Activated CD8-positive, alpha-beta memory T cell treated with anti-CD3 and anti-CD28 coated beads, Interleukin-2, amount 50 U/mL, for 48 hours (primary cell): ENCODE measurements at regions not wholly inside any gene's neighbourhood (a gene's known extent, or its start where the extent isn't known, plus 50 kb on each side); places are given as distances from the start of the nearest gene placed in this dataset.
"Not testable (repeated sequence)": the region's sequence is repeated elsewhere in the genome, so short reads cannot be mapped to it uniquely, and the experiment has no call there.

Source experiments
- DNase-seq: peaks from one replicate; pipeline ENCODE4 v3.0.0-alpha.2; 2020

DNA sequence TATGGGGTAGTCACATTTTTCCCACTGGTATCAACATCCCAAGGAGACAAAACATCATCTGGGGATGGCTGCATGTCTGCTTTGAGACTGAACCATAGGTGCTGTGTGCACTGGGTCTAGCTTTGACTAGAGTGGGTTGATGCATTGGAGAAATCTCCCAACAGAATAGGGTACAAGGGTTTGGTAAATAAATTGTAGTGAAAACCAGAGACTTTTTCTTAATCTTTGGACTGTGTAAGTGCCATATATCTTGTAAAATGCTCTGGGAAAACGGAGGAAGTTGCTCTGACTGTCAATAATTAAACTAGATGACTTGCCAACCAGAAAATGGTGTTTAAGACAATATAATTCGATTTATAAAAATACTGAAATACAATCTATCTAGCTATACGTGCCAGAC is 1064.0 kb upstream of the SLIT2 start:
- no peak for DNase-seq

DNA sequence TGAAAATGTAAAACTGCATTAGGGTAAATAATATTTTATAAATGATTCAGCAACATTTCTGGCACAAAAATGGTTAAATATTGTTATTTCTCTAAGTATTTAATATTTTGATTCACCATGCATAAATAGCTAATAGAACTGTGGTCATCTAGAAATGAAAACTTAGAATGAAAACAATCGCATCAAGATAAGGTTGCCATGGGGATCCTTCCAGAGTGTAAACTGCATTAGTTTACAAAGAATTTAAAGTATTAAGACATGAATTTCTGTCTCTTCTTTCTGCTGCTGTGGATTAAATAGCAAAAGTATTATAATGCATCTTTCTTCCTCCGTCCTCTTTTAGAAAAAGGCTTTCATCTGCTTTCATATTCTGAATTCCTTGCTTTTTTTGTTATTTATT is 1064.6 kb upstream of the SLIT2 start:
- DNase-seq, result no peak

DNA sequence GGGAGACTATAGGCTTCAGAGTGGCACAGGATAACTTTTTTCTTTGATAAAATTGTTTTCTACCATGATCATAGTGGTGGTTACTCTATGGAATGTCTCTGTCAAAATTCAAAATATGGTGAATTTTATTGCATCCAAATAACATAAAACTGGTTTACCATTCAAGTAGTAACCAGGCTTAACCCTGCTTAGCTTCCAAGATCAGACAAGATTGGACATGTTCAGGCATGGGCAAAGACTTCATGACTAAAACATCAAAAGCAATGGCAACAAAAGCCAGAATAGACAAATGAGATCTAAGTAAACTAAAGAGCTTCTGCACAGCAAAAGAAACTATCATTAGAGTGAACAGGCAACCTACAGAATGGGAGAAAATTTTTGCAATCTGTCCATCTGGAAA is 1070.1 kb upstream of the SLIT2 start:
- DNase-seq, result not testable (repeated sequence)

DNA sequence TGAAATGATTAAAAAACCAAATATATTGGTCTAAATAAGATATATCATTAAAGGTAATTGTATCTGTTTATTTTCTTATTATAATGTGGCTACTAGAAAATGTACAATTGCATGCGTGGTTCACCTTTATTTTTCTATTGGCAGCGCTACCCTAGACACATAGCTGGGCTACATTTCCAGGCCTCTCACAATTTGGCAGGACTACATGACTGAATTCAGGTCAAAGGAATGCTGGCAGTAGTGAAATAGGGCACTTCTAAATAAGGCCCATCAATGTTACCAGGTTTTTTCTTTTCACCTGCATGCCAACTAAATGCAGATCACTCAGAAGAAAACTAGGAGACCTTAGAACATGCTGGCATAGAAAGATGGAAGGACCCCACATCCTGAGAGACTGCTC is 1072.9 kb upstream of the SLIT2 start:
- DNase-seq, result no peak

DNA sequence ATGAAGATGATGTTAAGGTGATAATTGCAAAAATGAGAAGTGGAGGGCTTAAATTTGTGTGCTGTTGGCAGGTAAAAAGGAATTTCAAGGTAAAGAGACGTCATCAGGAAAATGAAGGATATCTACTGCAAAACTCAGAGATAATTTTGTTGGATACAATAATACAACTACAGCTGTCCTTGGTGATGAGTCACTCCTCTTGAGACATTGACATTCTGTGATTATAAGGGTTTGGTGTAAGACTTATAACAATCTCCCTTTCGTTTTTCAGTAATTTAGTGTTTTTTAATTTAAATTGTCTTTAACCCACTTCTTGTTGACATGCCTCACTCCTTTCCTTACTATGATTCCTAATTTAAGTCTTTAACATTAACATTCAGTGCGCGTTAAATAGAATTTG is 1074.1 kb upstream of the SLIT2 start:
- no peak for DNase-seq

DNA sequence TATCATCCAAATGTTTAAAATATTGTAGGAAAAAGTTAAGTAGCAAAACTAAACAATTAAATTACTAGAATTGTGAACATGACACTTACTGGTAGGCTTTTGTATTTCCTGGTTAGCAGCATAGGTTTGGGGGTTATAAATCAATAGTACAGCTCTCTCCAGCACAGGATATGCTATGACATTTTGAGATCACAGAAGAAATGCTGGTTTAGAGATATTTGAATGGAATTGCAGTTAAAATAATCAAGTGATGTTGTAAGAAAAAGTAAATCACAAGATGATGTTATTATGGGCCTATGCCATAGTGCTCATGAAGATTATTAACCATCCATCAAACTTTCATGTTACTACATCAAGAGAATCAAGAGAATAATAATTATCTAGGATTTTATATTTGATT is 1079.9 kb upstream of the SLIT2 start:
- no peak for DNase-seq

DNA sequence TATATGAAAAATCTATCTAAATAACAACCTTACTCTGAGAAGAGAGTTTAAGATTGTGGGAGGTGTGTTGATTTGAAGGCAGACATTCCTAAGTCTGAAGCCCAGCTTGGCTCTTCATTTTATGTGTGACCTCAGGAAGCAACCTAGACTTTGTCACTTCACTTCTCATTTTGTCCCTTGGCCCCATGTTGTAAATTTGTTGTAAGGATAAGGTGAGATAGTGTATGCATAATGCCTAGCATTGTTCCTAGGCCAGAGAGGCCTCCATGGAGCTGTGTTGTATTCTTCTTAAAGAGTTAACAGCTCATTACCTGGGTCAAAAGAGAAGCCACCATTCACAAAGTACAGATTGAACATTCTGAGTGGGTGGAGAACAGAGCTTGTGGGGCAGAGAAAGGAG is 1084.4 kb upstream of the SLIT2 start:
- DNase-seq, result no peak

DNA sequence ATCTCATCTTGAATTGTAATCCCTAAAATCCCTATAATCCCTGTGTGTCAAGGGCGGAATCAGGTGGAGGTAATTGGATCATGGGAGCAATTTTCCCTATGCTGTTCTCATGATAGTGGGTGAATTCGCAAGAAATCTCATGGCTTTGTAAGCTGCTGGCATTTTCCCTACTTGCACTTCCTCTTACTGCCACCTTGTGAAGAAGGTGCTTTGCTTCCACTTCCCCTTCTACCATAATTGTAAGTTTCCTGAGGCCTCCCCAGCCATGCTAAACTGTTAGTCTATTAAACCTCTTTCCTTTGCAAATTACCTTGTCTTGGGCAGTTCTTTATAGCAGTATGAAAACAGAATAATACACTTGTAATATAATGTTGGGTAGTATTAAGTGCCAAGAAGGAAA is 1087.4 kb upstream of the SLIT2 start:
- no peak for DNase-seq

DNA sequence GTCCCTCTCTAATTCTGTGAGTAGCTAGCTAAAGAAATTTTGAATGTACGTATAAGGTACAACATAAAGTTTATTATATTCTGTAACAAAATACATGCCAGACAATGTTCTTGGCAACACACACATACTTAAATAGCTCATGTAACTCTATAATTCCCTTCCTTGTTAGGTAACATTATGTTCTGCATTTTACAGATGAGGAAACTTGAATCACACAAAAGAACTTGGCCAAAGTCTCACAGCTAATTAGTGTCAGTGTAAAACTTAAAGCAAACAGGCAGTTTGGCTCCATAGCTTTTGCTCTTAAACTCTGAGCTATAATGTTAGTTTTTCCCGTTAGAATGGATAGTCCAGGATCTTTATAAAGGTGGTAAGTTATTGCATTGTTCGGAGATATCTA is 1091.8 kb upstream of the SLIT2 start:
- no peak for DNase-seq

DNA sequence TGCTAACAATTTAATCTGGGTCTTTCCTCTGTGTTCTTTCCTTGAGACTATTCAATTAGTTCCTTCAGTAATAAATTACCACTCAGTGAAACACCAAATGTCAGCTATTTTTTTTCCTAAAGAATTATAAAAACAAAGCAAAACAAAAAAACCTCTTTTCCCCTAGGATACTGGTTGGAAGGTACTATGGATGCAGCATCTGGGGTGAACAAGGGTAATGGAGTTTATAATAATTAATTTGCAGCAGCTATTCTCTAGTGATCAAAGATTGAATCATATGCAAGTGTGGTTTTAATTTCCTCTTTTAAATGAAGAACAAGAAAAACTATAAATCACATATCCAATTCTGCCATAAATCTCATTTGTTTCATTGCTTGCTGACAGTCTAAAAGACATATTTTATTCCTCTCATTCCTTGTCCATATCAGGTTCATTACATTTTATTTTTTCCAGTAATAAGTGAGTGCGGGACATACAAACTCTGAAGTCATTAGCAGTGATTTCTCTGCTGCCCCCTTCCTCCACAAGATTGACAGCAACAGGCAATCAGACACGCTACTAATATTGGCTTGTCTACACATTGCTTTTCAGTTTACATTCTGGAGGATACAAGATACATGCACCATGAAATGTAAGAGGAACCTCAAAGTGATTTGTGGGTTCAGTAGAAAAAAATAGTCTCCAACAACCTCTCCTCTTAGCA is 1093.4 kb upstream of the SLIT2 start:
- DNase-seq, result no peak

DNA sequence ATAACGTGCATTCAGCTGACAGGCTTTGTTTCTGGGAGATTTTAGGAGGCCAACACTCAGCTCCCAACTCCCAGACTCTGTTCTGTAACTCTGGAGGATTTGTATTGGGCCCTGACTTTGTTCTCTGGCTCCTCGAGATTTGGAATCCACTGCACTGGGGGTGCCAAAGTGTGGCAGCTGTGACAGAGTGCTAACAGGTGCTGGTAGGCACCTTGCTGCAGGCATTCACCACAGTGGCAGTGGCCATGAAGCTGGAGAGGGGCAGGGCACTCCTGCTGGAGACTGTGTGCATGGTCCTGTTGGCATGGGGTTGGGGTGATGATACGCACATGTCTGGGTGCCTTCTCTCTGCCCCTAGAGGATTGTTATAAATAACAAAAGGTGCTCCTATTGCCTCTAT is 1094.9 kb upstream of the SLIT2 start:
- DNase-seq, result no peak

DNA sequence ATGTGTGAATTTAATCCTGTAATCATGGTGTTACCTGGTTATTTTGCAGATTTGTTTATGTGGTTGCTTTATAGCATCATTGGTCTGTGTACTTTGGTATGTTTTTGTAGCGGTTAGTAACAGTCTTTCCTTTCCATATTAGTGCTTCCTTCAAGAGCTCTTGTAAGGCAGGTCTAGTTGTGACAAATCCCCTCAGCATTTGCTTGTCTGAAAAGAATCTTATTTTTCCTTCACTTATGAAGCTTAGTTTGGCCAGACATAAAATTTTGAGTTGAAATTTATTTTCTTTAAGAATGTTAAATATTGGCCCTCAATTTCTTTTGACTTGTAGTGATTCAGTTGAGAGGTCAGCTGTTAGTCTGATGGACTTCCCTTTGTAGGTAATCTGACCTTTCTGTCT is 1096.1 kb upstream of the SLIT2 start:
- no peak for DNase-seq

DNA sequence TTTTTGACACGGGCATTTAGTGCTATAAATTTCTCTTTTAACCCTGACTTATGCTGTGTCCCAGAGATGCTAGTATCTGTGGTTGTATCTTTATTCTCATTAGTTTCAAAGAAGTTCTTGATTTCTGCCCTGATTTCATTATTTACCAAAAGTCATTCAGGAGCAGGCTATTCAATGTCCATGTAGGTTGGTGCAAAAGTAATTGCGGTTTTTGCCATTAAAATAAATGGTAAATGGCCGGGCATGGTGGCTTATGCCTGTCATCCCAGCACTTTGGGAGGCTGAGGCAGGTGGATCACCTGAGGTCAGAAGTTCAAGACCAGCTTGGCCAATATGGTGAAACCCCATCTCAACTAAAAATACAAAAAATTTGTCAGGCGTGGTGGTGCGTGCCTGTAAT is 1097.4 kb upstream of the SLIT2 start:
- DNase-seq, result not testable (repeated sequence)

DNA sequence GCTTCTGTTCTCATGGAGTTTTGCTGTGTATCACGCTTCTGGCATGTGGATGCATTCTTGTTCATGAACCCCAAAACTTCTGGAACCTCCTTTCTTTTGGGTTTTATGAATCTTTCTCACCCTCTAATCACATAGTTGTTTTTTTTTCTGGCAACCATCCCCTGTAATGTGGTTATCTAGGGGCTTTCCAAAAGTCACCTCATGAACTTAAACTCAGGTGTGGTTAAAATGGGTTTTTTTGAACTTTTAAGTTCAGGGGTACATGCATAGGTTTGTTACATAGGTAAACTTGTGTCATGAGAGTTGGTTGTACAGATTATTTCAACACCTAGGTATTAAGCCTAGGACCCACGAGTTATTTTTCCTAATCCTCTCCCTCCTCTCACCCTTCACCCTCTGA is 1099.4 kb upstream of the SLIT2 start:
- DNase-seq, result no peak

DNA sequence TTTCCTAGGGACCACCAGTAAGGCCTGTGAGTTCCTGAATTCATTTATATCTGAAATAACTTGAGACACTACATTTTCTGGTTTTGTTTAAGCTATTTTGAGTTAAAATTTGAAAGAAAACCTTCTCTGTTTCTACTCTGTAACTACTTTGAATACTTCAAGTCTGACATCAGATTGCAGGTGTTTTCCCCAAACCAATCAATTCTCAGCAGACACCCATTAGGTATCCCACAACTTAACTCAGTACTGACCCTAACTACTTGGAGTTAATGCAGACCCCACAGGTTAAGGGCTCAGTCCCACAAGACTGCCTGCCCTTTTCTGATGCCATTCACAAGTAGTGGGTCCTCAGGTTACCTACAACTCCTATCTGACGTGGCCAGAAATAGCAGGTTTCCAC is 1100.0 kb upstream of the SLIT2 start:
- DNase-seq, result no peak

DNA sequence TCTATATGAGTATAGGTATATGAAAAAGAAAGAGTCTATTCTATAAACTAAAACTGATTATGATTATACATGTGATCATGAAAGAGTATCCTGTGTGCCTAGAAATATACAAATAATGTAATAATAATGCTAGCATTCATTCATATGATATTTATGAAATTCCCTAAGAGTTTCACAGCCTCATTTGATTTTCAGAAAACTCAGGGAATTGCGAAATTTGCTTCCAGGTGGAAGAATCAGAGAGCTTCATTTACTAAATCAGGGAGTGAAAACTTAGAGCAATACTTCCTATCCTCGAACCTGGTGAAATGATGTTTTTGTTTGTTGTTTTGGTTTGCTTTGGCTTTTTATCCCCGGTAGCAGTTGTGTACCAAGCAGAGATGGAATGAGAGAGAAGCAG is 1105.7 kb upstream of the SLIT2 start:
- DNase-seq, result no peak

DNA sequence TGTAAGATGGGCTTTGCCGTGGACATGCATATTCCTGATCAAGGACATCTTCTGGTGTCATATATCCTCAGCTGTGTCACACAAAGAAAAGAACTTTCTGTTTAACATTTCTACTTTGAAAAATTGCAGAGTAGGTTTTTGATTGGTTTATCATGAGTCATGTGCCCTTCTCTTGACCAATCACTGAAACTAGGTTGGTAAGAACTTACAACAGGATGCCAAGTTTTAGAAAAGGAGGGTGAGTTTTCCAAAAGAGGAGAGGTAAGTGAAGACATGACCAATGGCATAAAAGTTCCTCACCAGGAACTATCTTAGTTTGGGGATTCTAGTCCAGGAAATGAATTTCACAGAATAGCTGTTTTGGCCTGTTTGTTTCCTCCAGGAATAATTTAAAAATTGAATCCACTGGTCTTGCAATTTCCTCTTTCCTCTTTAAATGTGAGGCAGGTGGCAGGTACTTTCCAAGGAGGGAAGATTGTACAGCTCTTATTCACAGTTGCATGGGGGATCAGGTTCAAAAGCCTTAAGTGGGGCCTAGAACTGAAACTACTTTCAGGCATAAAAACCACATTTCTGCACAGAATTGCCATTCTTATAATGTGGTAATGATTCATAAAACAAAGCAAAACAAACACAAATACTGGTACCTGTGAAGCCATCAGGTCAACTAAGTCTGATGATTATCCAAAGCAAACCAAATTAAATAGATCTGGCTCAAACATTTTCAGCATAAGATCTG is 1114.5 kb upstream of the LCORL start:
- no peak for DNase-seq

DNA sequence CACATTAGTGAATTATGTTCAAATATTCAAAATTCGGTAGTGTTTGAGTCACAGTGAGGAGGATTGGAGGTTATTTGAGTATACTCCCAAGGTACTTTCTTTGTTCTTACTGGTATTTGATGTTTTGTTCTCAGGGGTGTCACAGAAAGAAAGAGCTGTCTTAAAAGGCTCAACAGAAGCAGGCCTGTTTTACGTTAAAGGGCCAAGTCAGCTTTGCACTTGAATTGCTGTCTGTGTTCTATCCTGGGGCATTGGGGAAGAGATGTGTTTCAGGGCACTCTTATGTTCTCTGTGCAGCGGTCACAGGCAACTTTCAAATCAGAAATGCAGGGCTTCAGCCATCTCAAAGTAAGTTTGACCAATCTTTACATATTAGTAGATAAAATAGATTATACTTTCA is 1113.1 kb upstream of the LCORL start:
- DNase-seq, result no peak

DNA sequence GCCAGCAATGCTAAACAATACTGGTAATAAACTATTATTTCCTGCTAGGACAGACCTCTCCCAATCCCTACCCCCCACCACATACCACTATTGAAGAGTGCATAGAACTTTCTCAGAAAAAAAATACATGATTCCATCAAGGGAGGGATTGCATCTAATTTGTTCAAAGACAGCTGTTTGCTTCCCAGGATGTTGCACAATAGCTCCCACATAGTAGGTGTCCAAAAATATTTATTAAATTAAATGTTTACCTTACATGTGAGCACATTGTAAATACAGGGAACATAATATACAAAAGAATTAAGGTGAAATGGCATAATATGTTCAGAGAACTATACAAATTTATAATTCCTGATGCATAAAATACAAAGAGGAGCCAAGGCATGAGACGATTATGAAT is 1111.8 kb upstream of the LCORL start:
- no peak for DNase-seq

DNA sequence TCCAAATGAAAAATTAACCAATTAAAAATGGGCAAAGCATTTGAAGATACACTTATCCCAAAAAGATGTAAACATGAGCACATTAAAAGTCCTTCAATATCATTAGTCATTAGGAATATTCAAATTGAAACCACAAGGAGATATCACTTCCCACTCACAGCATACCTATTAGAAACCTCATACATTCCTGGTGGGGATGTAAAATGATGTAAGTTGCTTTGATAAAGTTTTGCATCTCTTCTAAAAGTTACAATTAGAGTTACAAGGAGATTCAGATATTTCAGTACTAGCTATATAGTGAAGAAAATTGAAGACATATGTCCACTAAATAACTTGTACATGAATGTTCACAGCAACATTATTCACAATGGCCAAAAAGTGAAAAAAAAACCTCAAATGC is 1109.3 kb upstream of the LCORL start:
- DNase-seq, result no peak

DNA sequence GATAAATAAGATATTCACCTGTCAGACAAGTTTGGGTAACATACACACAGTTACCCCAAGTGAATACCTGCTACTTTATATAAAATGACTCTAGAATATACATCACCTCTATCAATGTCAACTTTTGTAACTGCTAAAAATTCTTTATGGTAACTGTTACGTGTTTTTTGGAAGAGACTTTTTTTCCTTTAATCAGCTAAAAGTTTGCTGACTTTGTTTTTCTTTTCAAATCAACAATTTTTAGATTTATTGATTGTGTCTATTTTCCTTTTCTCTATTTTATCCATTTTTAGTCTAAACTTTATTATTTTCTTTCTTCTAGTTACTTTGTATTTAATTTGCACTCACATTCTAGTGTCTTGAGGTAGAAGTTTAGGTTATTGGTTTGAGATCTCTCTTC is 1106.6 kb upstream of the LCORL start:
- DNase-seq, result no peak

DNA sequence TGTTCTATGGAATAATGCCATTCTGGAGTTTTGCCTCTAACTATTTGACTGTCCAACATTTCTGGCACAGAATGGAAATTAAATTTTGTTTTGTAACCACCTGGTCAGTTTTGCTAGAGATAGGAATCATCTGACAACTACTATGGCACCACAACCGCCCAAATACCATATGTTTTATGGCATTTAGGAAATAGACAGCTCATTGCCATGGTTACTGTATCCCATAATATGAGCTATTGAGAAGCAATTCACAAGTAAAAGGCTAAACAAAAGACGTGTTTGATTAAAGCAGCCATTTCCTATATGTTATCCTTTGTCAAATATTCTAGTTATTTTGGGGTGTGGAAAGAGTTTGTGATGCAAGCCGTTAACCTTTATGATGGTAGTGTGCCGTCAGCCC is 1105.3 kb upstream of the LCORL start:
- DNase-seq, result no peak

DNA sequence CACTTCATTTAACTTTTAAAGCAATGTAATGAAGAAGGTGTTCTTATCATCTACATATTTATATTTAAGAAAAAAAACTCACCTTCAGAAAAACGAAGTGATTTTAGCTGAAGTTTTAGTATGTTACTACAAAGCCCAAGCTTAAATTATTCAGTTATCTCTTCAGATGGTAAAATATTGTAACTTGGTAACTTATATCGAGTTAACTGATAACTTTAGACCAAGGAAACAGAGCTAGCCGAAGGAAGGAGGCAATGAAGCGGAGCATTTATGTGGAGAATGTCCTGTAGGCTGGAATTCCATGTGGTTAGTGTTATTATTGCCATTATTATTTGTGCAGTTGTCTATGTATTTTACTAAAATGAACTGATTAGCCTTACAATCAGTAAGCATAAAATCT is 1102.1 kb upstream of the LCORL start:
- DNase-seq, result no peak

DNA sequence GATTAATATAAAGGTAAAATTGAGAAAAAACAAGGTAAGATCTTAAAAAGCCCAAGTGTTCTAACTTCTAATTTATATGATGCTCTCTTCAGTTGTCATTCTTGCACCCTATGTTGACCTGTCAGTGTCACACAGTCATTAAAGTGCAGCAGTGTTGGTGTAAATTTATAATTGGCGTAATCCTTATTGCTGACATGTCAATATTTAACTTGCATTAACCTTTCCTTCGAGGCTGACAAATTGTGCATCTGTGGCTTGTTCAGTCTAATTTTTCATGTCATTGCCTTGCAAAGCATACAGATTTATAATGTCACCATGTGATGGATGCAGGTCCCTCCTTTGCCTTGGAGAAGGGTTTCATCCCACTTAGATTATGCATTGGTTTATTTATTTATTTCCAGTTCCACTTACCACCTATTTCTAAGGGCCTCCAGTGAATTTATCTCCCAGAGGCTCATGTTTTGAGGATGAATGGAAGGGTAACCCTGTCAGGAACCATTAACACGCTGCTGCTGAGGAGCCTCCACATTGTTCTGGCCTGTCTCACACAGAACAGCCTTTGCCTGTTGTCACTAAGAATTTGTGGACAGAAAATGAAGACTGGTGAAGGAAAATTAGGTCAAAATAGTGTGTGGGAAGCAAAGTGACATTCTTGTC is 1098.5 kb upstream of the LCORL start:
- no peak for DNase-seq

DNA sequence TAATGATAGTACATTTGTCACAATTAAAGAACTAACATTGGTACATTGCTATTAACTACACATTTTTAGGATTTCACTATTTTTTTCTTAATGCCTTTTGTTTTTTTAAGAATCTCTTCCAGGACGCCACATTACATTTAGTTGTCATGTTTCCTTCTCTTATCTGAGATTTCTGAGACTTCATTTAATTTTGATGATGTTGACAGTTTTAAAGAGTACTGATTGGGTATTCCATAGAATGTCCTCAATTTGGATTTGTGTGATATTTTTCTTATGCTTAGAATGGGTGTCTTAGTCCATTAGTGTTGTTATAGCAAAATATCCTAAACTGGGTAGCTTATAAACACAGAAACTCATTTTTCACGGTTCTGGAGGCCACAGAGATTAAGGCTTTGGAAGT is 1095.5 kb upstream of the LCORL start:
- no peak for DNase-seq
